Right renal pelvis (tissue), 4 donors: ENCODE measurements at regions not wholly inside any gene's neighbourhood (a gene's known extent, or its start where the extent isn't known, plus 50 kb on each side); places are given as distances from the start of the nearest gene placed in this dataset.

ENCODE experiments used
- DNase-seq, 4 donors: peaks; one replicate each; pipeline ENCODE4 v3.0.0-alpha.2; 2013; ENCODE audit warnings: low read depth in 4 of 4, low spot score in 3 of 4, missing footprints in 1 of 4

DNA sequence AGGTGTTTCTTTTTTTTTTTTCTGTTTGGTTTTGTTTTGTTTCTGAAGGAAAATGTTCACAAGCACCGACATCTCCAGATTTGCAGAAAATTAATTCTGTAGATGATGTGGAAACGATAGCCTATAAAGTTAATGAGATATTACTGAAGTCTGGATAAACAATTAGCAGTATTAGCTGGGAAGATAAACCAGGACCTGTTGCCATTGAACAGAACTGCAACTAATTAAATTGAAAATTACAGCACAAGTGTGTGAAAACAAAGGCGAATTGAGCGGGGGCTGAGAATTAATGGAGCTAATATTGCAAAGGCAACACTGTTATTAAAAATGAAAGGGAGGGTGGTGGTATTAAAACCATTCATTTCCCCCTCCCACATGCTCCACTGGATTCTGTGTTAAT lies 107.5 kb upstream of the AJAP1 start:
- DNase-seq = no peak

DNA sequence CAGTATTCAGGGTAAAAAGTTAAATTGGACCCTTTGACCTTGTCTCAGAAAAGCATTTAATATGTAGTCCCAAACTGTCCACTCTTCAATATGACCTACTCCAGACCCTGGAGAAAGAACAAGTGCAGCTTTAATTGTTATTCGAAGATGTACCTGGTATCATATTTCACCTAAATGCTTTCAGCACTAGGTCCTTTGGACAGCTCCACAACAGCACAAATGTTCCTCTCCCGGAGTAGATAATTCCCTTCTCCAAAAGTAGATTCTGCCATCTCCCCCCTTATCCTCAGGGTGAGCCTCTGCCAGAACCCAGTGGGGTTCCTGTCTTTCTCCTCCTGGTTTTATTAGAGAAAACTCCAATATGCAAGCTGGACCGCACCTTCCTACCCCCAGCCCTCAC lies 104.5 kb upstream of the AJAP1 start:
- peak in 1 of 4 donors; percentile 35 for DNase-seq

DNA sequence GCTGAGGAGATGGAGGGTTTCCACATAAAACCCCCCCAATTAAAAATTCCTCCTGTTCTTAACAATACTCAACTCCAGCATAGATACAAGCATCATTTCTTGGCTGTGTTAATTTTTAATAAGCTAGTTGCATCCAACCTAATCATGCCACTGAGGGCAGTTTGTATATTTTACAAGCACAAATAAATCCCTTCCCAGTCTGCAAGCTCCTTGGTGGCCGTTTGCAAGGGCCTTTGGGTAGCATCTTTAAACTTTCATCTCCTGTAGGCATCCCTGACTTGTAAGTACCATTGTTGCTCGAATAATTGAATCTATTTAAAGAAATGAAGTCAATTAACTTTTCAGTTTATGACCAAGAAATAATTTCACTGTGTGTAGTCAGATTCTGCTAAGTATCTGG lies 103.5 kb upstream of the AJAP1 start:
- no peak for DNase-seq

DNA sequence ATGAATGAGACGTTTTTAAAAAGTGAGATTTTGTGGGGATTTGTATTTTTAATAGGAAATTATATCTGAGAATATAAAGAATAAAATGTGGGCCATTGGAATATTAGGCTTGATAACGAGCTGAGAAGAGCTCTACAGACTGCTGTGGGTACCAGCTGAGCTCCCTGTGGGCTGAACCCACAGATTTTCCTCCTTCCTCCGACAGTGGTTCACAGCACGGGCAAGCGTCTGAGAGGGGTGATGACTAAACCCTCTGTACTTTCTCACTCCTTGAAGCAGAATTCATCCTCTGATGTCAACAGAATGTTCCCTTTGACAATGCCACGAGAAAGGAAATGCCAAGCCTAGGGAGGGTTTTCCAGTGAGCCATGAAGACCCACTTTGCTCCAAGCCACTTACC lies 102.7 kb upstream of the AJAP1 start:
- no peak for DNase-seq

DNA sequence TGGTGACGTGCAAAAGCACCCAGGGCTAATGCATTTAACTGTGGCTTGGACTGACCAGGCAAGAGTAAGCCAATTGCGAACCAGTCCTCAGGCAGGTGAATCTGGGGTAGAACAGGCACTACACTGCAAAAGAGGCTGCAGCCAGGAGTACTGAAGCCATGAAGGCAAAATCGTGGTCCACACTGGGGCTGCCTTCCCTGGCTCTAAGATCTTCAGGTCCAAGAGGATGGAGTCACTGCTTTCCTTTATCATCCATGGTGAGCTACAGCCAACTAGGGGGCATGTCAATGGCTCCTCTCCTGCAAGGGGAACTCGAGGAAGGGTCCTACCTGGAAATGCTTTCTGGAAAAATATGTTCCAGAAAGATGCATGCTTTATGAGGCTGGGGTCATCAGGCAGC lies 100.6 kb upstream of the AJAP1 start:
- DNase-seq = no peak

DNA sequence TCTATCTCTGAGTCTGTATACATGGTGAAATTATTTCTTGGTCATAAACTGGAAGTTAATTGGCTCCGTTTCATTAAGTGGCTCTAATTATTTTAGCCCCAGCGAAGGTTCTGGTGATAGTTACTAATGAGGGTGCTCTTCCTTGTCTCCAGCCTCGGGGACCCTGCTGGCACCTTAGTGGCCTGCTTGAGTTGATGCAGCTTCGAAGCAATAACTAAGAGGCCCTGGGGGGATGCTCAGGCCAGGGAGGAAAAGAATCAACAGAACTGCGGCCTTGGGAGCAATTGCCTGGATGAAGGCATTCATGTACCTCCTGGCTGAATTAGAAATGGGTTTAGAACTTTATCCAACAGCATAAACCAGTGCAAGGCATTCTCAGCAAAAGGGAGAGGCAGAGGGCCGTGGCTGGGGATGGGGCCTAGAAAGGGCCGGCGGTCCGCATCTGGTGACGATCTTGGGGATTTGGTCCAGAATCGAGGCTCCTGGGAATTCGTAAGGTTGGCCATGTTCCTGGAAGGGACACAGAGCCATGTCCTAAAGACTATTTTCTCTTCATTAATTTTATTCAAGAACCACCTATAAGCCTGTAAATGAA lies 100.0 kb upstream of the AJAP1 start:
- DNase-seq = no peak

DNA sequence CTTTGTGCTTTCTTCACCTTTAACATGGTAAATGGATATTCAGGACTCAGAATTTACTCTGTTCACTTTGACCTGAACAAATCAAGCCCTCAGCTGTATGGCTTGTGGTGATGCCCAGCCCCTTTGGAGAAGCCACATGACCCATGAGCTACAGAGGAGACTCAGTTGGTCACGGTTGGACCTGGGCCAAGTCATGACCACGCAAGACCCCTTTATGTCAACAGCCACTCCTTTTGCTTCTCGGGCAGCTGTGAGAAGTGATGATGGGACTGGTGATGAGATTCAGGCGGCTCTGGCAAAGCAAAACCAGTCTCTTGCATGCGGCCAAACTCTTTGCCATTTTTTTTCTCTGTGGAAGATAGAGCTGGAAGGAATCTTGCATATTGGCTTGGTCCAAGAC lies 96.5 kb upstream of the AJAP1 start:
- DNase-seq = no peak

DNA sequence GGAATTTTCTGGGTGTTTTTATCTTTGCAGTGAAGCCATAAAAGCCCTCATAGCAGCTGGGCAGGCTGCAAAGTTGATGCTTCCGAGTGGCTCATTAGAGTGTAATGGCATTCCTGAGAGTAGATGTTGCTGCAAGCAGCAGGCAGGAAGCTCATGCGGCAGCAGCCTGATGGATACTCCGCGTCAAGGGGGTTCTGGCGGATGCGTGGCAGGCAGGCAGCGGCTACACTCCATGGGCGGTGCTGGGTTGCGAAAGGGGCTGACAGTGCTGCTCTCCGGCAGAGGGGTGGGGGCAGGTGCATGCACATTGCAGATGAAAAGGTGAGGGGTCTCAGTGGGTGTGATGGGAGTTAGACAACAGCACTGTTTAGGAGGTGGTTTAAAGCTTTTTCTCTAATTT lies 93.2 kb upstream of the AJAP1 start:
- no peak for DNase-seq

DNA sequence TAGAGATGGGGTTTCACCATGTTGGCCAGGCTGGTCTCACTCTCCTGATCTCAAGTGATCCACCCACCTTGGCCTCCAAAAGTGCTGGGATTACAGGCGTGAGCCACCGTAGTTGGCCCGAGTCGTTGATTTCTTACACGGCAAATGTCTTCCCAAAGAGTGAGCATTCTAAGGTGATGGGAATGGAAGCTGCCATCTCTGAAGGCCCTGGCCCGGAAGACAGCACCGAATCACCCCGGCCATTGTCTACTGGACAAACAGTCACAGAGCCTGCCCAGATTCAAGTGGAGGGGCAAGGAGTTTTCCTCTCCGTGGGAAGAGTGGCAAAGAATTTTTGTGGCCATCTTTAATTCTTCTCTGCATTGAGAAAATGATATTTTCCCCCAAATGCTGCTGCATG lies 92.1 kb upstream of the AJAP1 start:
- DNase-seq = no peak

DNA sequence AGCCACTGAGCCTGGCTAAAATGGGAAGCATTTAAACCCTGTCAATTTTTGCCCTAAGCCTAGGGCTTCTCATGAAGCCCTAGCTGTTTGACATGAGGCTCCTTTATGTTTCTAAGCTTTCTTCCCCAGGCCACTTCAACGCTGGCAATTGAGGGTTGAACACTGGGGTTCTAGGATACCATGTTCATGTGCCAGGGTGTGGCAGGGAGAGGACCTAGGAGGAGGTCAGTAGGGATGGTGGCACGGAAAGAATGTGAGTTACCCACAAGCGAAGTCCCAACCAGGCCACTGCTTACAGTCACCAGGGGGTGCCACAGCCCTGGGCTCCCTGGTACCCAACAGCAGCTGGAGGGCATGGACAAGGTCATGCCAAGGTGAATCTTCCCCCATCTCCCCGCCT lies 90.8 kb upstream of the AJAP1 start:
- DNase-seq = no peak

DNA sequence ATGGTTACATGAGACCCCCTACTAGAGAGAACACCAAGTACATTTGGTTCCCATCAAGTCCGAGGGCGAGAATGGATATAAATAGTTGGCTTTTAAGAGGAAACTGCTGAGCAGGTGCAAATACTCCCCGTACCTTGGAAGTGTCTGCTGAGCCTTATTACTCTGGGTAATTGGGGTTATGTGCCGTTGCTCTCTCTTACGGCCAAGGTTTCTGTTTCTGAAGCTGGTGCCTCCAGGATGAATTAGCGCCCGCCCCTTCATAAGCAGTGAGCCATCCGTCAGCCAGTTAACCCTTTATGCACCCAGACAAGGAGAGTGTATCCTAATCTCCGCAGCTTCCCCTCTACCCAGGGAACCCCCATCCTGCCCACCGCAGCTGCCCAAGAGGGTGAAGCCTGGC lies 90.4 kb upstream of the AJAP1 start:
- DNase-seq = no peak

DNA sequence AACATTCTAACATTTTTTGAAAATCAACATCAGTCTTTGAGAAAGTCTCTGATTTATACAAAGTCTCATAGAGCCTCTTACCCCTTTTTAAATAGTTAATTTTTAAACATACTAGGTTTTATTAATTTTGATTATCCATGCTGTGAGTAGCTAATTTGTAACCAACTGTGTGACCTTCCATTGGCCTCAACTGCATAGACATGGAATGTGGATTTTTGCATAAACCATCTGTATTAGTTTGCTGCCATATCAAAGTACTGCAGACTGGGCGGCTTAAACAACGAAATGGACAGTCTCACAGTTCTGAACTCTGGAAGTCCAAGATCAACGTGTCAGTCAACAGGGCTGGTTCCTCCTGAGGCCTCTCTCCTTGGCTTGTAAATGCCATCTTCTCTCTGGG lies 89.2 kb upstream of the AJAP1 start:
- no peak for DNase-seq

DNA sequence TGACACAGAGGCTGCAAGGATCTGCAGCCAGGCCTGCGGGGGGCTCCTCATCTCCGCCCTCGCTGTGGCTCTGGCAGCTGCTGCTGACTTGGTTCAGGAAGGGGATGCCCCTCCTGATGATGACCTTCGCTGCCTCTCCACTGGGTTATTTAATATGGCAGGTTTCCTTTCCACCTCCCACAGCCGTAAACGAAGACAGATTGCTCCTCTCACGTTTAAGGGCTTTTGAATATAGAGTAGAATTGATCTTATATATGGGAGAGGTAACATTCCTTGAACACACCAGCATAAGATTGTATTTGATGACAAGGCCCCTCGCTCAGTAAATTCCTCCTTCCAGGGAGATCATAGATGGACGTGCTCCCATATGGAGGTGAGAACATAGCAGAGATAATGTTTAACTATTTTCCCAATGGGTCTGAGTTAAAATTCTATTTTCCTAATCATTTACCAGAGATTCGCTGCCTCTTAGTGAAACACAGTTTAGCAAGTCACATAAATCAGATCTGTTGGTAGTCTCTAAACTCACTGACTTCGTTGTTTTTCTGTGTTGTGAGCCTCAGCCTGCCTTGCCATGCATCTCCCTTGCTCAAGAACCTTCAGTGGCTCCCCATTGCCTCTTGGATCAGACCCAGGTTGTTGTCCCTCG lies 88.5 kb upstream of the AJAP1 start:
- no peak for DNase-seq

DNA sequence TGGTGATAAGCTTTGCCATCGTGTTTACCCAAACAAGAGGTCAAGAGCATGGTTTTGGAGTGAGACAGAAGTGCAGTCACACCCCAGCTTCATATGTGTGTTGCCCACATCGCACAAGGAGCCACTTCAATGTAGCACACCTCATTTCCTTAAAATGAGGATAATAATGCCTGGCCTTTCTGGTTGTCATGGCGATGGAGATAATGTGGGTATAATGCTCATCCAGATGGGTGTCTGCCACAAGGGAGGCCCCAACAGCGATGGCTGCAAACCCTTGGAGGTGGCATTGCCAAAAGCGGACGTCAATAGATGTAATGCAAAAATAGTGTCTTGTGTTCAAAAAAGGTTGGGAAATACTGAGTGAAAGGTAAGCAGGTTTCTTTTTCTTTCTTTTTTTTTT lies 83.1 kb upstream of the AJAP1 start:
- no peak for DNase-seq

DNA sequence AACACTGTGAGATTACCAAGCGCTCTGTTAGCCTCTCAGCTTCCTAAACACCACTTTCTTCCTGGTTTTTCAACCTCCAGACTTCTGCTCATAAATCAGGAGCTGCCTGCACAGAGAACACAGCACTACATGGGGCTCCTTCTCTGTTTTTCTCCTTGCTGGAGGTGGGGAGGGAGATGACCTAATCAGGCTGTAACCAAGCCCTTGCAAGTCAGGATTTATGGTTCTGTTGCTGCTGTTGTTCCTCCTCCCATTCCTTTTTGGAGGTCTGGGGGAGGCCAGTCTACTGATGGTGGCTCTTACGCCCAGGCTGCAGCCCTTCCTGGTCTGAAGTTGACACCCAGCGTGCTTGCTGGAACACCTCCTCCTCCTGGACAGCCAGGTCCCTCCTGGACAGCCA lies 80.9 kb upstream of the AJAP1 start:
- no peak for DNase-seq

DNA sequence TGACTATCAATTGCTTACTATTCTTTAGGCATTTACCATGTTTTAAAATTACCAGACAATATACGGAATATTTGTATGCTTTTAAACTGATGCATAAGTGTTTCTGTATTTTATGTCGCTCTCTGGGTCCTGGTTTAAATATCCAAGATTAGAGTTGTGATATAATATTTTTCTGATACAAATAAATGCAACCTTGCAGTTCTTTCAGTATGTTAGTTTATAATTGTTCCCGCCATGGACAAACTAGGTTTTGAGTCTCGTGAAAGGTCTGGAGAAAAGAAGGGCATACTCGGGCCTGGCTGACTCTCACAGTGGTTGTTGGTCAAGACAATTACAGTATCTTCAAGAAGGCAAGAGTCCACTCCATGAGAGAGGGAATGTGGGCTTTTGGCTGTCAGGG lies 72.6 kb upstream of the AJAP1 start:
- no peak for DNase-seq

DNA sequence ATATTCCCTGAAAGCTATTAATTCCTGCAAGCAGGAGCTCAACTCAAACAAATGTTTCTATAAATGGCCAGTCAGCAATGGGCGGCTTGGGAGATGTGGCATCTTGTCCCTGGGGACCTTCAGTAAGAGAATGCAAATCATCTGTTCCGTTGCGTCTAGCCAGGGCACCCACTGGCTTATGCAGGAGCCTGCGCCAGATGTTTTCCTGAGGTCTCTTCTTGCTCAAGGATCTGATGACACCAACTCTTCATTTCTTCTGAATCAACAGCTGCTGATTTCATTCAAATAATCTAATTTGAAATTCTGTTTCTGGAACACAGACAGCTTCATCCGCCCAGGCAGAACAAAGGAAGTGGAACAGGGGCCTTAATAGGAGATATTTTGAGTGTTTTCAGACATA lies 70.0 kb upstream of the AJAP1 start:
- no peak for DNase-seq

DNA sequence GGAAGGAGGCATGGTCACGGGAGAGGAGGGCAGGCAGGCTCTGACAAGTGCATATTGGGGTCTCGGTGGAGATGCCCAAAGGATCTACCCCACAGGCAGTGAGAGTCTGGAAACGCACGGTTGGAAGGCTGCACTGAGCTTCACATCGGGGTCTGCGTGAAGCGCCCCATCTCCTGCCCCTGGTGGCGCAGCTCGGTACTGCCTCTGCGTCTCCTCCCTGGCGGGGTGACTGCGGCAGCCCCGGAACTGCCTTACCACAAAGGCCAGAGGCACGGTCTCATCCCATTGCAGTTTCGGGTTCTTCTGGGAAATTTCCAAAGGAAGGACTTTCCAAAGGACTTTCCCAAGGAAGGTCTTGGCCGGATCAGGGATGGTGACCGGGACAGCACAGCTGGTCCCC lies 69.2 kb upstream of the AJAP1 start:
- no peak for DNase-seq

DNA sequence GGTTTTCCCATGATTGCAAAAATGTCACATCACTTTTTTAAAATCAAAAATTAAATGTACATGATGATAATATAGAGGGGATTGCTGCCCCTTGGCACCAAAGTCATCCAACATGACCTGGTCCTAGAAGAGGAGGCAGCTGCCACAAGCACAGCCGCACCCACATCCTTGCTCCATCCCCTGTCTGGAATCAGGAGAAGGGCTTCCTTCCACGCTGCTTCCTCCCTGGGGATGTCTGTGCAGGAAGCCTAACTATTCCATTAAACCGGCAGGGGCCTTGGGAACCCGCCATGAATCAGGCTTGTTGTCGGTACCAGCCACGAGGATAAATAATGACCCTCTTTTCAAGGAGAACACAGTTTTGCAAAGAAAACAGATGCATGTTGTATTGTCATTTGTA lies 68.7 kb upstream of the AJAP1 start:
- no peak for DNase-seq

DNA sequence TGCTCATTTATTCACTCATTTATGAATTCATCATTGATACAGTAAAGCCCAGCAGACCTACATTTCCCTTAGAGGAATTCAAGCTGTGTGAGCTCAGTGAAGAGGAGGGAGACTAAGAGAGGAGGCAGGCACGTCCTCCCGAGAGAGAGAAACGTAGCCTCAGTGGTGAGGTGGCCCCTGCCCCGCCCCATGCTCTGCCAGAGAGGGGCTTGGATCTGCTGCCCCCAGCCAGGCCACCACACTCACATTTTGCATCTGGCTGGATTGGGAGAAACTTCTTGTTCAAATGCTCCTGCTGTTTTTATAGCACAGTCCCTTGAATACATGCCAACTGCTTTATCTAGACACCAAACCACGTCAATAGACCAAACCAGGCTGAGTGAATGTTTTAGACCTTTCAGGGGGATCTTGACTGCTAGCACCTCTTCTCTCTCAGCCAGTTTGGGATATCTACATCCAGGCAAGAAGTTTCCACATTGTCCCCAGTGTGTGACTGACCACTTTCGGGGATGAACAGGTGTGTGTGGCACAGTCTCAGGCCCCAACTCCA lies 67.7 kb upstream of the AJAP1 start:
- DNase-seq = no peak

DNA sequence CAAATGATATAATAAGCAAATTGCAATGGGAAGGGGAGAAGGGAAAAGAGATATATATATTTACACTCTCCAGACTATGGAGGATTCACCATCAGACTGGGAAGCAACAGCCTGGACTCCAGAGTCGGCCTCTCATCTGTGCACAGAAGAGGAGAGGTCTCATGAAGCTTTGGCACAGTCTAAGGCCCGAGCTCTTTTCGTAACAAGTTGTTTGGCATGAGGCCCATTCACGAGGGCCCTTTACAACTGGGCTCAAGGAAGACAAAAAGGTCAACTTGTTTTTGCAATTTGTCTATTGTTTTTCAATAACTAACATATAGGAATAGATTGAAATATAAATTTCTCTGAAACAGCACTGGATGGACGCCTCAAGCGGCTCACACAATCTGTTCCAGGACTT lies 66.7 kb upstream of the AJAP1 start:
- no peak for DNase-seq

DNA sequence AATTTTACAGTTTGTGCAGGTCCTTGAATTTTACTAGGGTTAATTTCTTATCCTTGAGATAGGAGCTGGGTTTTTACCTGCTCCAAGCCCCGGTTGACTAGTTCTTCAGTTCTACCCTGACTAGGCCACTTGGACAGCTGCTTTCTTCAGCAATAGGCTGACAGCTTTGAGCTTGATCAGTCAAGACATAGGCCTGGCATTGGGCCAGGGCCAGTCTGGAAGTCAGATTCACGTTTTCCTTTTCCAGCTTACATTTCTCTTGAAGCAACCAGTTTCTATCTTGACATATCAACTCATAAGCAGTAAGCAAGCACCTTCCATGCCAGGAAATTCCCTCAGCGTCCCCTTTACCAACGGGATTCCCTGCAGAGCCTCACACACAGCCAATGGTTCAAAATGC lies 63.7 kb upstream of the AJAP1 start:
- DNase-seq = no peak

DNA sequence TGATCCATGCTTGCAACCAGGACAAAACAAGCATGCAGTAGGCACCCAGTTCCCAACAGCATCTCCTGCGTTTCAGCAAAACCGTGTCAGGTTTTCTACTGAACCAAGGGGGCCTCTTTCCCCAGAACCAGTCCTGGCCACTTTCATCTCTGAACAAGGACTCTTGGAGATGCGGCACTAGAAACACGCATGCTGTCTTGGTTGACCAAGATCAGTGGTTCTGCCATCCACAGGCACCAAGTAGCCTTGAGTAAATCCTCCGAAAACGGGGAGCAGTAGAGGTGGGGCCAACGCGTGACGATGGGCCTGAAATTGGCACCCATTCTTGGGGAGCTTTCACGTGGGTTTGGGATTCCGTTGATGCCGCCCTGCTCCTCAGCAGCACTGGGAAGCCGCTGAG lies 62.5 kb upstream of the AJAP1 start:
- DNase-seq = no peak
